ENCODE measurements at regions not wholly inside any gene's neighbourhood (a gene's known extent, or its start where the extent isn't known, plus 50 kb on each side); places are given as distances from the start of the nearest gene placed in this dataset.

GRCh38 chr6:156167625-156168071, 609.5 kb upstream of the ARID1B start:
- no peaks in the 10 kb centered on the region for H3K79me2 ChIP-seq (ENCODE audit: low read length)
- no peaks in the 10 kb centered on the region for H3K36me3 ChIP-seq (replicated peaks; ENCODE audit: low read depth, low read length)
- H3K9ac ChIP-seq (ENCODE audit: low read length): no peak overlapping the region
- no peak overlapping the region for H3K4me2 ChIP-seq (ENCODE audit: low read length)
- no peaks in the 10 kb centered on the region for H3K9me3 ChIP-seq (ENCODE audit: insufficient read depth, low read length)
- H3K4me1 ChIP-seq (ENCODE audit: low read length): no peaks in the 10 kb centered on the region
- no peak for TF ChIP-seq EZH2phosphoT487 (IDR thresholded peaks at IDR 0.05; ENCODE audit: low read depth)
- no peak for TF ChIP-seq CTCF (IDR thresholded peaks at IDR 0.05; ENCODE audit: low read depth, low read length)
- H2AFZ ChIP-seq (ENCODE audit: low read depth, low read length): no peak overlapping the region
- no peaks in the 10 kb centered on the region for H4K20me1 ChIP-seq (ENCODE audit: insufficient read depth, low read length)
- H3K27ac ChIP-seq (ENCODE audit: low read length): no peak overlapping the region
- H3K4me3 ChIP-seq (ENCODE audit: low read length): no peak overlapping the region
- H3K27me3 ChIP-seq (ENCODE audit: low read depth, low read length): no peaks in the 10 kb centered on the region

GRCh38 chr6:156167016-156167624, 610.1 kb upstream of the ARID1B start:
- Histone ChIP-seq H3K4me1 (ENCODE audit: low read length) (no peaks in the 10 kb centered on the region), H3K79me2 (ENCODE audit: low read length) (no peaks in the 10 kb centered on the region), H3K4me2 (ENCODE audit: low read length) (no peak overlapping the region), H3K36me3 (replicated peaks; ENCODE audit: low read depth, low read length) (no peaks in the 10 kb centered on the region), H3K27ac (ENCODE audit: low read length) (no peak overlapping the region), H3K9me3 (ENCODE audit: insufficient read depth, low read length) (no peaks in the 10 kb centered on the region), H2AFZ (ENCODE audit: low read depth, low read length) (no peak overlapping the region), H3K4me3 (ENCODE audit: low read length) (no peak overlapping the region), H4K20me1 (ENCODE audit: insufficient read depth, low read length) (no peaks in the 10 kb centered on the region), H3K27me3 (ENCODE audit: low read depth, low read length) (no peaks in the 10 kb centered on the region), H3K9ac (ENCODE audit: low read length) (no peak overlapping the region)
- no peak for TF ChIP-seq EZH2phosphoT487 (IDR thresholded peaks at IDR 0.05; ENCODE audit: low read depth)
- no peak for TF ChIP-seq CTCF (IDR thresholded peaks at IDR 0.05; ENCODE audit: low read depth, low read length)

GRCh38 chr6:156166093-156166492, 611.1 kb upstream of the ARID1B start:
- TF ChIP-seq EZH2phosphoT487 (IDR thresholded peaks at IDR 0.05; ENCODE audit: low read depth): no peak
- no peak for TF ChIP-seq CTCF (IDR thresholded peaks at IDR 0.05; ENCODE audit: low read depth, low read length)
- Histone ChIP-seq H3K4me2 (ENCODE audit: low read length) (no peak overlapping the region), H3K79me2 (ENCODE audit: low read length) (no peaks in the 10 kb centered on the region), H3K27ac (ENCODE audit: low read length) (no peak overlapping the region), H3K27me3 (ENCODE audit: low read depth, low read length) (no peaks in the 10 kb centered on the region), H3K4me3 (ENCODE audit: low read length) (no peak overlapping the region), H4K20me1 (ENCODE audit: insufficient read depth, low read length) (no peaks in the 10 kb centered on the region), H2AFZ (ENCODE audit: low read depth, low read length) (no peak overlapping the region), H3K4me1 (ENCODE audit: low read length) (no peaks in the 10 kb centered on the region), H3K9me3 (ENCODE audit: insufficient read depth, low read length) (no peaks in the 10 kb centered on the region), H3K9ac (ENCODE audit: low read length) (no peak overlapping the region), H3K36me3 (replicated peaks; ENCODE audit: low read depth, low read length) (no peaks in the 10 kb centered on the region)

GRCh38 chr6:156164701-156165452, 612.3 kb upstream of the ARID1B start:
- no peaks in the 10 kb centered on the region for H3K36me3 ChIP-seq (replicated peaks; ENCODE audit: low read depth, low read length)

More at GRCh38 chr6:156164701-156165452, 612.3 kb upstream of the ARID1B start:
- Histone ChIP-seq H2AFZ (ENCODE audit: low read depth, low read length) (no peak overlapping the region), H3K4me1 (ENCODE audit: low read length) (no peaks in the 10 kb centered on the region), H3K9ac (ENCODE audit: low read length) (no peak overlapping the region), H3K4me3 (ENCODE audit: low read length) (no peak overlapping the region), H3K9me3 (ENCODE audit: insufficient read depth, low read length) (no peaks in the 10 kb centered on the region), H3K4me2 (ENCODE audit: low read length) (no peak overlapping the region), H4K20me1 (ENCODE audit: insufficient read depth, low read length) (no peaks in the 10 kb centered on the region), H3K27ac (ENCODE audit: low read length) (no peak overlapping the region), H3K27me3 (ENCODE audit: low read depth, low read length) (no peaks in the 10 kb centered on the region), H3K79me2 (ENCODE audit: low read length) (no peaks in the 10 kb centered on the region)
- TF ChIP-seq CTCF (IDR thresholded peaks at IDR 0.05; ENCODE audit: low read depth, low read length): no peak
- TF ChIP-seq EZH2phosphoT487 (IDR thresholded peaks at IDR 0.05; ENCODE audit: low read depth): no peak
